GM21423 (cell line): ENCODE measurements at regions not wholly inside any gene's neighbourhood (a gene's known extent, or its start where the extent isn't known, plus 50 kb on each side); places are given as distances from the start of the nearest gene placed in this dataset.

ENCODE experiments used
- ATAC-seq: cut with Tn5 transposase; IDR thresholded peaks from one replicate; pipeline ENCODE4 v1.9.1; 2021; ENCODE audit warnings: mild to moderate bottlenecking, moderate library complexity; ENCODE audit not compliant: unreplicated experiment

DNA sequence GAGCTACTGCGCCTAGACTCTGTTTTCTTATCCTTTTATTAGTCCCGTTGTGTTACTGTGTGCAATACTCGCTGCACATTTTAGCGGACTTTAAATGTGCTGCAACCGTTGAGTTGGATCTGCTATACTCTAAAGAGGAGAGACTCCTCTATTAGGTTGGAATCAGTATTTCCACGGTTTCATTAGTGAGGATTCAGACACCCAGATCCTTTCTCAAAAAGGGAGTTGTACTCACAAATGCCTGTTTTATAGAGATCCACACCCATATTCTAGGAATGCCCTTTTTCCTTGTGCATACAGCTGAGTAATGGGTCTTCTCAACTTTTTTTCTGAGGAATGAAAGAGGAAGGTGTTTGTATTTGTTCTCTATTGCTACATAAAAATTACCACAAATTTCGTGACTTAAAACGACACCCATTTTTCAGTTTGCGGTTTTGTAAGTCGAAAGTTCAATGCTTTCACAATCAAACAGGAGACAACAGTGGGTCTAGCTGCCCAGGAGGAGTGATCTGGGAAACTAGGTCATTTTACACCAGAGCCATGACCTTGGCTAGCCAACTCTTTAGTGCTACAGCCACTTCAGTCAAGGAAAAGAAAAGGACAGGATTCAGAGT, 52.8 kb upstream of the SLC44A1 start:
- ATAC-seq: no peak

DNA sequence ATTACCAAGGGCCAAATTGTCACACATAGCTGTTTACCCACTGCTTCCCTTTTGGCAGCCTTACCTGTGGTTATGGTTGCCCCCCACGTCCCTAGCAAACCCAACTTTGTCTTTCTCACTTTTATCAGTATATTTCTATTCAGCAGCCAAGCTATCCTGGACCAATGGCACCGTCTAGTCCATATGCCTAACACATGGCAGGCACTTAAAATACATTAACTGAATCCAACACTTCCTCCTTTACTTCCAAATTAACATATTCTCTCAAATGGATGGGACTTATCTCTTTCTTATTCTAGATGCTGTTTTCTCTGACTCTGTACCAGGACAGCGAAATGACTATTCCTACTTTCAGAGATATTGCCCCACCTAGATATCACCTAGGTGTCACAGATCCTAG, 50.9 kb upstream of the SLC44A1 start:
- ATAC-seq: no peak

DNA sequence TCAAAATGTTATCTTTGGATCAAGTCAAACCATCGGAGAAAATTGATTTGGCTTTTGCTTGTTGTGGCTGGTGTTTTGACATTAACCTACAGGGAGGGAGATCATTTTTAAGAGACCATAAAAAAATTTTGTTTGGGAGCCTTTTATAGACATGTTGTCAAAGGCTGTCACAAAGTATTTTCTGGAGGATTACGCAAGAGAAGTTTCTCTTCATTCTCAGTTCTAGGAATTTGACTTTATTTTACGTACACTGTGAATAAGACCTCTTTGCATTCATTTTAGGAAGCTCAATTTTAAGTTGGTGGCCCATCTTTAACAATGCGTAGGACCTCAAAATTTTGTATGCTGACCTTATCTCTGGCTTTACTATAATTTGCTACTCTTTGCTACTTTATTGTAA, 50.2 kb upstream of the SLC44A1 start:
- no peak for ATAC-seq
